K562 (cell line): ENCODE measurements at regions not wholly inside any gene's neighbourhood (a gene's known extent, or its start where the extent isn't known, plus 50 kb on each side); places are given as distances from the start of the nearest gene placed in this dataset.

Experiments used
- ARID3A ChIP-seq: IDR thresholded peaks from 2 replicates; pipeline ENCODE4 v1.6.1; 2012; ENCODE audit warnings: low read depth, low read length, improper control_type of control experiment, borderline replicate concordance
- BRCA1 ChIP-seq, 2 experiments: fragments of 450-650 bp in 1 of 2; sonication (generic) in 1 of 2; formaldehyde crosslinking in 1 of 2; IDR thresholded peaks; 2 replicates each; pipeline versions ENCODE4 v1.5.0 to v1.6.1; 2017 to 2020; ENCODE audit warnings: mild to moderate bottlenecking in 1 of 2, missing genetic modification reagents in 1 of 2
- EP400 ChIP-seq: fragments of 450-650 bp; IDR thresholded peaks from 2 replicates; pipeline ENCODE4 v1.6.1; 2017; ENCODE audit warnings: antibody characterized with exemption, mild to moderate bottlenecking, moderate library complexity
- HNRNPH1 ChIP-seq: fragments of 200-400 bp; formaldehyde crosslinking; optimal IDR thresholded peaks from 2 replicates; pipeline ENCODE3; 2017; ENCODE audit warnings: low read depth, mild to moderate bottlenecking, low read length, moderate library complexity
- MXI1 ChIP-seq: IDR thresholded peaks from 2 replicates; pipeline ENCODE4 v1.6.1; 2011; ENCODE audit warnings: low read depth, mild to moderate bottlenecking, improper control_type of control experiment, low read length
- RBM22 ChIP-seq: fragments of 200-400 bp; formaldehyde crosslinking; IDR thresholded peaks from 2 replicates; pipeline ENCODE4 v1.6.1; 2018; ENCODE audit warnings: low read length, low read depth; ENCODE audit not compliant: poor library complexity, severe bottlenecking
- SMARCB1 ChIP-seq: IDR thresholded peaks from 2 replicates; pipeline ENCODE4 v1.6.1; 2011; ENCODE audit warnings: improper control_type of control experiment, low read depth; ENCODE audit not compliant: insufficient read length
- TBL1XR1 ChIP-seq, 2 experiments: IDR thresholded peaks; 2 replicates each; pipeline ENCODE4 v1.6.1; 2012; ENCODE audit warnings: improper control_type of control experiment in 2 of 2, low read length in 2 of 2, mild to moderate bottlenecking in 1 of 2
- TBP ChIP-seq: optimal IDR thresholded peaks from 2 replicates; pipeline ENCODE3; 2011; ENCODE audit warnings: low read depth, low read length, improper control_type of control experiment
- TFAM ChIP-seq: fragments of 250-450 bp; sonication (Bioruptor Pico); conservative IDR thresholded peaks from 2 replicates; pipeline ENCODE4 v1.5.0; 2021; ENCODE audit warnings: mild to moderate bottlenecking, moderate library complexity
- ZNF592 ChIP-seq: fragments of 450-650 bp; IDR thresholded peaks from 2 replicates; pipeline ENCODE4 v1.6.1; 2017; ENCODE audit warnings: antibody characterized with exemption, mild to moderate bottlenecking
- ZNF707 ChIP-seq: fragments of 250-450 bp; sonication (Bioruptor Pico); conservative IDR thresholded peaks from 2 replicates; pipeline ENCODE4 v1.8.0; 2022; ENCODE audit warnings: inconsistent platforms, mild to moderate bottlenecking, moderate library complexity
- TF ChIP-seq, protein P1 (sequence below): fragments of 250-450 bp; sonication (Bioruptor Pico); IDR thresholded peaks from 2 replicates; pipeline ENCODE4 v1.4.0; 2020

DNA sequence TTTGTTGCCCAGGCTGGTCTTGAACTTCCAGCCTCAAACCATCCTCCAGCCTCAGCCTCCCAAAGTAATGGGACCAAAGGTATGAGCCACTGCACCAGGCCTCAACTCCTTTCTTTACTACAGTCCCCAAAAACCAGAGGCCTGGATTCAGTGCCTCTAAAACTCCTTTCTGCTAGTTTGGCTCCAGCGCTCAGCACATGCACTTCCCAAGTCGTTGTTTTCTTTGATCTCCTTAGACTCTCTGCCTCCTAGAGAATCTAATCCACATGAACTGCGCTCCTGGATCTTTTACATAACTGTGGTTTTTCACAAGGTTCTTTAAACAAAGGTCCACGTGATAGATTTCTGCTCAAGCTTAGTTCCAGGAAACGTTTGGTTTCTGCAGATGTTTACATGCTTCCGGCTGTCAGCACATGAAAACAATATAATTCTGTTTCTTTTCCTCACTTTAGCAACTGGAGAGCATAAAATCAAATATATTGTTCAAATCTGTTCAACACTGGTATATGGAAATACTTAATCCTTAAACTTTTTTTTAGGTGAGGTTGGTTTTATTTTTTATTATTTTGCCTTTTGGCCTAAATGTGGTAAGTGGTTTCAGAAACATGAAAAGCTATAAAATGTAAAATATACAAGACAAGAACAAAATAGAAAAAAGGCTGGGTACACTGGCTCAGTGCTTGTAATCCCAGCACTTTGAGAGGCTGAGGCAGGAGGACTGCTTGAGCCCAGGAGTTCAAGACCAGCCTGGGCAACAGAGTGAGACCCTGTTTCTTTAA lies 270.5 kb upstream of the MKLN1 start (continued):
- TF ChIP-seq TBL1XR1 (IDR thresholded peaks at IDR 0.05; ENCODE audit: low read length in 2 of 2) (no peak), BRCA1 (IDR thresholded peaks at IDR 0.05) (no peak), BRCA1 (CRISPR knock-in tag; IDR thresholded peaks at IDR 0.05) (no peak), EP400 (no peak), ZNF707 (CRISPR knock-in tag) (no peak), HNRNPH1 (no peak), RBM22 (no peak), TFAM (CRISPR knock-in tag) (no peak), ZNF592 (no peak), MXI1 (no peak), ARID3A (no peak), TBP (no peak), SMARCB1 (no peak)
- TF ChIP-seq, protein P1, sequence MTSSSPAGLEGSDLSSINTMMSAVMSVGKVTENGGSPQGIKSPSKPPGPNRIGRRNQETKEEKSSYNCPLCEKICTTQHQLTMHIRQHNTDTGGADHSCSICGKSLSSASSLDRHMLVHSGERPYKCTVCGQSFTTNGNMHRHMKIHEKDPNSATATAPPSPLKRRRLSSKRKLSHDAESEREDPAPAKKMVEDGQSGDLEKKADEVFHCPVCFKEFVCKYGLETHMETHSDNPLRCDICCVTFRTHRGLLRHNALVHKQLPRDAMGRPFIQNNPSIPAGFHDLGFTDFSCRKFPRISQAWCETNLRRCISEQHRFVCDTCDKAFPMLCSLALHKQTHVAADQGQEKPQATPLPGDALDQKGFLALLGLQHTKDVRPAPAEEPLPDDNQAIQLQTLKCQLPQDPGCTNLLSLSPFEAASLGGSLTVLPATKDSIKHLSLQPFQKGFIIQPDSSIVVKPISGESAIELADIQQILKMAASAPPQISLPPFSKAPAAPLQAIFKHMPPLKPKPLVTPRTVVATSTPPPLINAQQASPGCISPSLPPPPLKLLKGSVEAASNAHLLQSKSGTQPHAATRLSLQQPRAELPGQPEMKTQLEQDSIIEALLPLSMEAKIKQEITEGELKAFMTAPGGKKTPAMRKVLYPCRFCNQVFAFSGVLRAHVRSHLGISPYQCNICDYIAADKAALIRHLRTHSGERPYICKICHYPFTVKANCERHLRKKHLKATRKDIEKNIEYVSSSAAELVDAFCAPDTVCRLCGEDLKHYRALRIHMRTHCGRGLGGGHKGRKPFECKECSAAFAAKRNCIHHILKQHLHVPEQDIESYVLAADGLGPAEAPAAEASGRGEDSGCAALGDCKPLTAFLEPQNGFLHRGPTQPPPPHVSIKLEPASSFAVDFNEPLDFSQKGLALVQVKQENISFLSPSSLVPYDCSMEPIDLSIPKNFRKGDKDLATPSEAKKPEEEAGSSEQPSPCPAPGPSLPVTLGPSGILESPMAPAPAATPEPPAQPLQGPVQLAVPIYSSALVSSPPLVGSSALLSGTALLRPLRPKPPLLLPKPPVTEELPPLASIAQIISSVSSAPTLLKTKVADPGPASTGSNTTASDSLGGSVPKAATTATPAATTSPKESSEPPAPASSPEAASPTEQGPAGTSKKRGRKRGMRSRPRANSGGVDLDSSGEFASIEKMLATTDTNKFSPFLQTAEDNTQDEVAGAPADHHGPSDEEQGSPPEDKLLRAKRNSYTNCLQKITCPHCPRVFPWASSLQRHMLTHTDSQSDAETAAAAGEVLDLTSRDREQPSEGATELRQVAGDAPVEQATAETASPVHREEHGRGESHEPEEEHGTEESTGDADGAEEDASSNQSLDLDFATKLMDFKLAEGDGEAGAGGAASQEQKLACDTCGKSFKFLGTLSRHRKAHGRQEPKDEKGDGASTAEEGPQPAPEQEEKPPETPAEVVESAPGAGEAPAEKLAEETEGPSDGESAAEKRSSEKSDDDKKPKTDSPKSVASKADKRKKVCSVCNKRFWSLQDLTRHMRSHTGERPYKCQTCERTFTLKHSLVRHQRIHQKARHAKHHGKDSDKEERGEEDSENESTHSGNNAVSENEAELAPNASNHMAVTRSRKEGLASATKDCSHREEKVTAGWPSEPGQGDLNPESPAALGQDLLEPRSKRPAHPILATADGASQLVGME, result no peak
